Astrocyte of the cerebellum (primary cell): ENCODE measurements at regions not wholly inside any gene's neighbourhood (a gene's known extent, or its start where the extent isn't known, plus 50 kb on each side); places are given as distances from the start of the nearest gene placed in this dataset.
A peak's percentile ranks its signal among the peaks of the same experiment; 100 is the strongest.

ENCODE experiments used
- DNase-seq: peaks from one replicate; pipeline ENCODE4 v3.0.0-alpha.2; 2011; ENCODE audit warnings: low read depth
- H3K4me3 ChIP-seq: 2 replicates; pipeline ENCODE4 v1.5.1; 2011; ENCODE audit warnings: mild to moderate bottlenecking, low read depth, low read length, moderate library complexity
- CTCF ChIP-seq: IDR thresholded peaks from 2 replicates; pipeline ENCODE4 v1.5.1; 2012; ENCODE audit warnings: low read length, low read depth, moderate library complexity, mild to moderate bottlenecking; ENCODE audit errors: missing control alignments
- in situ Hi-C: cut with HindIII; loops from 2 replicates; pipeline ENCODE4 v1.10.0; 2017; ENCODE audit warnings: low sequenced_read_pairs

- in situ Hi-C loops = no loop called here
- no peak for TF ChIP-seq CTCF
- DNase-seq = no peak
- no peak overlapping the region for H3K4me3 ChIP-seq
Measured at GRCh38 chr5:89003563-89004036, 120.6 kb upstream of the MEF2C start.

DNA sequence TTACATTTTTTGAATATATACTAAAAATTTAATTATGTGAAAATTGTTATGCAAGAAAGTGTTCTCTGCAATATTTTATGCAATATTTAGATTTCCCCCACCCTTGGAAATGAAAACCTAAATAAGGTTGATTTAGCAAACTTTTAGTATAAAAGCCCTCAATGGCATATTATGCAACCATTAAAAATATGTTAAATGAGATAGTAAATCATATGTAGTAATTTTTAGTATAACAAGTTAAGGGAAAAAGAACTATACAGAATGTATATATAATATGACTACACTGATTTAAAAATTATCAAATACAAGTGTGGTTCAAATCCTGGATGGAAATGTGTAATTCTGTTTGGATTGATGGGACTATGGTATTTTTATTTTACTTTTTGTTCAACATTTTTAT lies 116.9 kb upstream of the MEF2C start:
- DNase-seq = no peak
- in situ Hi-C loops = no loop called here
- no peak overlapping the region for H3K4me3 ChIP-seq
- TF ChIP-seq CTCF = no peak

DNA sequence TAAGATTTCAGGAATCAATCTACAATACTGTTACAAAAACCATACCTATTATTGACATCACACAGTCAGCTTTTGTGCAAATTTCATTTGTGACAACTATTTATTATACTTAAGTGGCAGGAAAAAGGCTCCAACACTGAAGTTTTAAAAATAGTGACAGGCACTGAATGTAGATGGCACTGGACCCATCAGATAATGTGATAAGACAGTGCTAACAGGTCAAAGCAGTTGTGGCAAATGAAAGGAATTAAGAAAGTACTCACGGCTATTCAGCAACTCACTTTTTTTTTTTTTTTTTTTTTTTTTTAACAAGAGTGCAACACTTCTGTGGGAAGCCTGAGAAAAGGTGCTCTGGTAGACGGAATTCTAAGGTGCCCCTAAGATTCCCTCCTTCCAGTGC lies 115.0 kb upstream of the MEF2C start:
- no peak for DNase-seq
- in situ Hi-C loops = no loop called here

GRCh38 chr5:88984040-88984439 lies 101.1 kb upstream of the MEF2C start:
- DNase-seq = no peak
- in situ Hi-C loops = loop anchor here (5.0 kb wide), 1 partner anchor 33 kb away; no protein-coding TSS in a partner anchor
- H3K4me3 ChIP-seq = no peak overlapping the region
- no peak for TF ChIP-seq CTCF

More for the DNA sequence above, 115.0 kb upstream of the MEF2C start:
- no peak for TF ChIP-seq CTCF
- no peak overlapping the region for H3K4me3 ChIP-seq

DNA sequence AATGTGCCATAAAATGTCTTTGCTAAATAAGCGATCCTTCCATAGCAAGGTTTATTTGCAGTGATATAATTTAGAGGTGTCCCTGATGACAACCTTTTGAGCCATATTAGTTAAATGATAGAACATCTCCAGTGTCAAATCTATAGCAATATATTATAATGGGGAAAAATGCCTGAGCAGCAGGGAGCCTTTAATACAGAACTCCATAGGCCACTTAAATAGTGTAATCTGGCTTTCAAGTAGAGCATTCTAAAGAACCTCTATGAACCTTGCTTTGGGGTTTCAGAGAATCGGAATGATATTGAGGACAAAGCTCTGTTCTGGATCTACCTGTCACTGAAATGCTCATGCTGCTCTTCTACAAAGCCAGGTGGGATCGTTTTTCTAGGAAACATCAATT lies 96.7 kb upstream of the MEF2C start:
- in situ Hi-C loops = loop anchor here (5.0 kb wide), 1 partner anchor 38 kb away; no protein-coding TSS in a partner anchor
- no peak for TF ChIP-seq CTCF
- no peak for DNase-seq
- H3K4me3 ChIP-seq = no peak overlapping the region

DNA sequence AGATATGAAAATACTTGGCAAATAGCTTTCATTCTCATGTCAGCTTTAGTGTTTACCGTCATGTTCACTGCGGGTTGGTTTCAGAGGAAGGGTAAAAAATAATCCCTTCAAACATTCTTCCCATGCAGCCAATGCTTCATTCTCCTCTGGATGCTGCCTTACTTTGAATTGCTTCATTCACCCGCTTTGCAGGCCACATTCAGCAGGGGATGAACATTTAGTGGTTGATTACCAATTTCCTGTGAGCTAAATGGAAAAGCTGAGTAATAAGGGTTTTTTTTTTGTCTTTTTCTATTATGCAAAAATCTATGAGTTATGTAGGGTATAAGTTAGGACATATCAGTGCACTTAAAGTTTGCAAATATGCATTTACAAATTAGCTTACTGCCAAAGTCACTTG lies 96.3 kb upstream of the MEF2C start:
- H3K4me3 ChIP-seq = no peak overlapping the region
- TF ChIP-seq CTCF = no peak
- in situ Hi-C loops = no loop called here
- peak; percentile 56 for DNase-seq

GRCh38 chr5:88976914-88977313 lies 93.9 kb upstream of the MEF2C start:
- TF ChIP-seq CTCF = no peak
- DNase-seq = no peak
- H3K4me3 ChIP-seq = no peak overlapping the region
- in situ Hi-C loops = no loop called here
